Effector memory CD8-positive, alpha-beta T cell (primary cell): ENCODE measurements at regions not wholly inside any gene's neighbourhood (a gene's known extent, or its start where the extent isn't known, plus 50 kb on each side); places are given as distances from the start of the nearest gene placed in this dataset.
"Not testable (repeated sequence)": the region's sequence is repeated elsewhere in the genome, so short reads cannot be mapped to it uniquely, and the experiment has no call there.

Experiments
- ATAC-seq: fragments of 150-1000 bp; cut with Tn5 transposase; replicated peaks from 2 replicates; pipeline ENCODE4 v1.10.0; 2021; ENCODE audit warnings: mild to moderate bottlenecking, moderate library complexity
- DNase-seq, 3 experiments: peaks; one replicate each; pipeline ENCODE4 v3.0.0; 2021
- H3K27ac Mint-ChIP-seq, 2 donors: one replicate each; pipeline ENCODE4 v1.8.0; 2022; ENCODE audit warnings: mild to moderate bottlenecking in 2 of 2, mixed read lengths in 2 of 2, moderate library complexity in 2 of 2
- H3K27me3 Mint-ChIP-seq, 2 donors: one replicate each; pipeline ENCODE4 v1.8.0; 2022; ENCODE audit warnings: mixed read lengths in 2 of 2
- H3K36me3 Mint-ChIP-seq: one replicate; pipeline ENCODE4 v1.8.0; 2022; ENCODE audit warnings: mild to moderate bottlenecking, moderate library complexity, mixed read lengths; ENCODE audit not compliant: insufficient read depth
- H3K4me1 Mint-ChIP-seq, 2 donors: one replicate each; pipeline ENCODE4 v1.8.0; 2022; ENCODE audit warnings: low read depth in 2 of 2, mixed read lengths in 2 of 2
- H3K4me3 Mint-ChIP-seq, 2 donors: one replicate each; pipeline ENCODE4 v1.8.0; 2022; ENCODE audit warnings: mild to moderate bottlenecking in 2 of 2, mixed read lengths in 2 of 2, moderate library complexity in 2 of 2
- H3K9me3 Mint-ChIP-seq, 2 donors: one replicate each; pipeline ENCODE4 v1.8.0; 2022; ENCODE audit warnings: mixed read lengths in 2 of 2

GRCh38 chr2:64730551-64731262, 77.0 kb upstream of the SERTAD2 start:
- Mint-ChIP-seq H3K4me1 (peaks cover 31 to 42% of the 10 kb centered on the region in 2 donors), H3K36me3 (no peaks in the 10 kb centered on the region), H3K27ac (peak overlapping the region; percentile 94 to 97), H3K27me3 (no peaks in the 10 kb centered on the region), H3K9me3 (no peaks in the 10 kb centered on the region), H3K4me3 (peak overlapping the region; percentile 83 to 87)
- DNase-seq (peak in 2 of 3 experiments; percentile 23 to 35), ATAC-seq (peak; percentile 66)

DNA sequence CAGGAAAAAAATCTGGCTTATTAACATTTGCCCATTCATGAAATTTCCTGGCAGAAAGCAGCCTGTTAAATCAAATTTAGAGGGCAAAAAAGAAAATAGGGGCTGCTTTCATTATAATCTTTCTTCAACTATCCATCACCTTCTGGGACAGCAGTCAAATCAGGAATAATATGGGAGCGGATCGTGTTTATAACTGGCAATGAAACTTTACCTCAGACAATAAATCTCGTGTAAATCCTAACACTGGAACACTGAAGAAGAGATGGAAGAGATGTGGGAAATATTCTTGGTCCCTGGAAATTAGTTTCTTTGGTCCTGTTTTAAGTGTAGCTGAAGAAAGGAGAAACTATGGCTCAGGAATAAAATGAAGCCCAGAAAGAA, 77.5 kb upstream of the SERTAD2 start:
- Mint-ChIP-seq H3K9me3 (no peaks in the 10 kb centered on the region), H3K36me3 (no peaks in the 10 kb centered on the region), H3K4me3 (peak overlapping the region; percentile 83 to 87), H3K4me1 (peaks cover 31 to 41% of the 10 kb centered on the region in 2 donors), H3K27me3 (no peaks in the 10 kb centered on the region), H3K27ac (peak overlapping the region; percentile 94 to 97)
- ATAC-seq (no peak), DNase-seq (no peak)

- Mint-ChIP-seq H3K9me3 (no peaks in the 10 kb centered on the region), H3K36me3 (no peaks in the 10 kb centered on the region), H3K4me1 (peaks cover 31 to 36% of the 10 kb centered on the region in 2 donors), H3K27me3 (no peaks in the 10 kb centered on the region), H3K27ac (peak overlapping the region in 1 of 2 donors; percentile 97), H3K4me3 (no peak overlapping the region)
- no peak for DNase-seq
- no peak for ATAC-seq
Observed at GRCh38 chr2:64731746-64732145, 78.0 kb upstream of the SERTAD2 start.

DNA sequence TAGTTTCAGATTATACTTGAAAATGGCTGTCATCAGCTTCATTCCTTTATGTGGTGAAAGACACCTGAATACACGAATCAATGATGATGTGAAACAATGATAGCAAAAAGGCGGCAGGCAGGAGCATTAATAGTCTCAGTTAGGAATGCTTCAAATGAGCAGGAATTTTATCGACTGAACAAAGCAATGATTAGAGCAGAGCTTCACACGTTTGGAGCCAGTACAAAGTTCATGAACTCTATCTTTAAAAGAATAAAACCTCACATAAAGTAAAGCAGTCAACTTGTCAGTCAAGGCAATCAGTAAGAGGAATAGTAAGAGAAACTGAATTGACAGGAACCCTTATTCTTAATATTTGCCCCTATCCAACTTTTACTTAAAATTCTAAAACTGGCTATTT, 78.4 kb upstream of the SERTAD2 start:
- no peak overlapping the region for H3K4me3 Mint-ChIP-seq
- peaks cover 27 to 32% of the 10 kb centered on the region in 2 donors for H3K4me1 Mint-ChIP-seq
- no peaks in the 10 kb centered on the region for H3K27me3 Mint-ChIP-seq
- H3K36me3 Mint-ChIP-seq = no peaks in the 10 kb centered on the region
- ATAC-seq = no peak
- peak overlapping the region in 1 of 2 donors; percentile 97 for H3K27ac Mint-ChIP-seq
- no peaks in the 10 kb centered on the region for H3K9me3 Mint-ChIP-seq
- DNase-seq = no peak

DNA sequence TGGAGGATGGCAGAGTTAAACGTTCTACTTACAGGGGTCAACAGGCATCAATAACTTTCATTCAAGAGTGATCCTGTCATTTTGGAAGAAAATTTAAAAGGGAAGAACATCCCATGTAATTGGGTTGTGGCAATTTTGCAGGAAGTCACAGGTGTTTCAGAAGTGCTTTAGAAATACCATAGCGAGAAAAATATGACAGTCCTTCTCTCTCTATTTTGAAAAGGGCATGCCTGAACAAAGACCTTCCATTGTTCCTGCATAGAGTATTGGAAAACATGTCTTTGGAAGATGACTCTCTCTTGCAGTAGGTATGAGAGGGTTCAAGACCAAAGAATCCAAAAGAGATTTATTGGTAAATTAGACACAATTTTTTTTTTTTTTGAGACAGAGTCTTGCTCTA, 81.8 kb upstream of the SERTAD2 start:
- Mint-ChIP-seq H3K27ac (no peak overlapping the region), H3K4me3 (no peak overlapping the region), H3K36me3 (no peaks in the 10 kb centered on the region), H3K27me3 (no peaks in the 10 kb centered on the region), H3K4me1 (peaks cover 9 to 12% of the 10 kb centered on the region in 2 donors), H3K9me3 (no peaks in the 10 kb centered on the region)
- DNase-seq (no peak), ATAC-seq (no peak)

DNA sequence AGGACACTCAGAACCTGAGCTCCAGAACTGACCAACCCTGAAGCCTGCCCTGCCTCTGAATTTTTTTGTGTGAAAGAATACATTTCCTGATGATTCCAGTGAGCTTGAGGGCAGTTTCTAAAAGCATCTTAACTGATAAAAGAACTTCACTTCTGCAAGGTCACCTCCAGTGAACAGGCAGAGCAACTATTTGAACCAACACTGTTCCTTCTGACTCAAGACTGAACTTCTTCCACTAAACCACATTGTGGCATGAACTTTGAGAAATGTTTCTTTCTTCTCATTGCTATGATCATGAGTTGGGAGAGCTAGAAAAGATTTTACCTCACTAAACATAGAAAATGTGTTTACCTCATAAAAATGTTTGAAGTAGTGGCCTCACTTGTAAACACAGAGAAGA, 83.8 kb upstream of the SERTAD2 start:
- H3K9me3 Mint-ChIP-seq = no peaks in the 10 kb centered on the region
- H3K27ac Mint-ChIP-seq = no peak overlapping the region
- no peak overlapping the region for H3K4me3 Mint-ChIP-seq
- no peaks in the 10 kb centered on the region for H3K36me3 Mint-ChIP-seq
- no peak for DNase-seq
- no peak for ATAC-seq
- no peaks in the 10 kb centered on the region for H3K4me1 Mint-ChIP-seq
- no peaks in the 10 kb centered on the region for H3K27me3 Mint-ChIP-seq

GRCh38 chr2:64738026-64738425, 84.3 kb upstream of the SERTAD2 start:
- no peaks in the 10 kb centered on the region for H3K27me3 Mint-ChIP-seq
- no peak overlapping the region for H3K4me3 Mint-ChIP-seq
- H3K9me3 Mint-ChIP-seq = no peaks in the 10 kb centered on the region
- no peak overlapping the region for H3K27ac Mint-ChIP-seq
- no peak for ATAC-seq
- H3K4me1 Mint-ChIP-seq = no peaks in the 10 kb centered on the region
- no peak for DNase-seq
- no peaks in the 10 kb centered on the region for H3K36me3 Mint-ChIP-seq

- no peaks in the 10 kb centered on the region for H3K9me3 Mint-ChIP-seq
- no peaks in the 10 kb centered on the region for H3K27me3 Mint-ChIP-seq
- H3K27ac Mint-ChIP-seq = no peak overlapping the region
- no peak overlapping the region for H3K4me3 Mint-ChIP-seq
- H3K4me1 Mint-ChIP-seq = no peaks in the 10 kb centered on the region
- ATAC-seq = no peak
- DNase-seq = no peak
- H3K36me3 Mint-ChIP-seq = no peaks in the 10 kb centered on the region
Observed at GRCh38 chr2:64742678-64743077, 89.0 kb upstream of the SERTAD2 start.

DNA sequence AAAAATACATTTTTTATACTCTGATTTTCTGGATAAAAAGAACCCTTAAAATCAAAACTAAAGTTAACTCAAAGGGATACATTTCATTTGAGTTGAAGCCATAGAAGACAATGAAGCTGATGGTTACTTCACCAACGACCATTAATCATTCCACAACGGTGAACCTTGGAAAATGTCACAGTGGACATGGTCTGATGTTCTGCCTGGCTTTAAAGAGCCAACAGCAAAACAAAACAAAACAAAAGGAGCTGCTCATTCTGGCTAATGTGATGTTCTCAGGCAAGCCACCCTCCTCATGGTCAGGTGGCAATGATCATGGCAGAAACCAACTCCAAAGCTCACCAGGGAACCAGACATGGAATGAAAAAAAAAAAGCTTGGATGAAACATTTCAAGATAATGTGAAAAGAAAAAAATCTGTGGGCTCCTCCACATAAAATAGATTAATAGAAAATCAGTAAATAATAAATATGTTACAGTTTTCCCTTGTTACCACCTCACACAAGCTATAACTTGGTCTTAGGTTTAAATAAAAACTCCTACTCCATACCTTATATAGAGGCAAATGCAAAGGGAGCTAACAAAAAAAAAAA, 90.1 kb upstream of the SERTAD2 start:
- no peaks in the 10 kb centered on the region for H3K27me3 Mint-ChIP-seq
- H3K4me1 Mint-ChIP-seq = peaks cover 0 to 4% of the 10 kb centered on the region in 2 donors
- no peak overlapping the region for H3K27ac Mint-ChIP-seq
- ATAC-seq (no peak), DNase-seq (no peak)
- H3K36me3 Mint-ChIP-seq = no peaks in the 10 kb centered on the region
- no peaks in the 10 kb centered on the region for H3K9me3 Mint-ChIP-seq
- no peak overlapping the region for H3K4me3 Mint-ChIP-seq

DNA sequence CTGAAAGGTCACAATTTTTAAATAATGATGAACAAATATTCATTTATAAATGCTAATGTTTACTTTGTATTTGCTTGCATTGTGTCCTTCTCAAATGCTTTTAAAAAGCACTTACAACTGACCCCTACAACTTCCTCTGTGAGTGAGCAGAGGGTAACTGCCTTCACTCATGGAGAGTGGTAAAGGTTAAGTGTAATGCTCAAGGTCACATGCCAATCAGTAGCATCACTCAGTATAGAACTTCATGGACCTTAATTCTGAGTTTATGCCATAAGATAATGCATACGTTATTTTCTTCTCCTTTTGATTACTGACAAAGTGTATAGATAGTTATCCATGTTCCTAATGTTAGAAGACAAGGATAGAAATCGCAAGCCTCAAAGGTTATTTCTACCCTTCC, 91.8 kb upstream of the SERTAD2 start:
- ATAC-seq (no peak), DNase-seq (no peak)
- no peak overlapping the region for H3K4me3 Mint-ChIP-seq
- H3K36me3 Mint-ChIP-seq = peaks cover 4% of the 10 kb centered on the region
- no peak overlapping the region for H3K27ac Mint-ChIP-seq
- H3K4me1 Mint-ChIP-seq = peaks cover 4 to 13% of the 10 kb centered on the region in 2 donors
- no peaks in the 10 kb centered on the region for H3K9me3 Mint-ChIP-seq
- H3K27me3 Mint-ChIP-seq = no peaks in the 10 kb centered on the region

DNA sequence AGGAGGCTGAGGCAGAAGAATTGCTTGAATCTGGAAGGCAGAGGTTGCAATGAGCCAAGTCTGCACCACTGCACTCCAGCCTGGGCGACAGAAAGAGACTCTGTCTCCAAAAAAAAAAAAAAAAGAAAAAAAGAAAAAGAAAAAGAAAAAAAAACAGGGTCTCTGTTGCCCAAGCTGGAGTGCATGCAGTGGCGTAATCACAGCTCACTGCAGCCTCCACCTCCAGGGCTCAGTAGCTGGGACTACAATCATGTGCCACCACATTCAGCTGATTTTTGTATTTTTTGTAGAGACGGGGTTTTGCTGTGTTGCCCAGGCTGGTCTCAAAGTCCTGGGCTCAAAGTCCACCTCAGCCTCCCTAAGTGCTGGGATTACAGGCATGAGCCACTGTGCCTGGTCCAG, 94.0 kb upstream of the SERTAD2 start:
- H3K9me3 Mint-ChIP-seq, DNase-seq, H3K4me3 Mint-ChIP-seq, H3K36me3 Mint-ChIP-seq, ATAC-seq, H3K27ac Mint-ChIP-seq, H3K27me3 Mint-ChIP-seq: not testable (repeated sequence)
- peaks cover 9 to 19% of the 10 kb centered on the region in 2 donors for H3K4me1 Mint-ChIP-seq

- no peak overlapping the region for H3K4me3 Mint-ChIP-seq
- no peaks in the 10 kb centered on the region for H3K9me3 Mint-ChIP-seq
- H3K36me3 Mint-ChIP-seq = peaks cover 5% of the 10 kb centered on the region
- no peaks in the 10 kb centered on the region for H3K27me3 Mint-ChIP-seq
- ATAC-seq (no peak), DNase-seq (no peak)
- peaks cover 9 to 19% of the 10 kb centered on the region in 2 donors for H3K4me1 Mint-ChIP-seq
- no peak overlapping the region for H3K27ac Mint-ChIP-seq
Observed at GRCh38 chr2:64748147-64748546, 94.4 kb upstream of the SERTAD2 start.

DNA sequence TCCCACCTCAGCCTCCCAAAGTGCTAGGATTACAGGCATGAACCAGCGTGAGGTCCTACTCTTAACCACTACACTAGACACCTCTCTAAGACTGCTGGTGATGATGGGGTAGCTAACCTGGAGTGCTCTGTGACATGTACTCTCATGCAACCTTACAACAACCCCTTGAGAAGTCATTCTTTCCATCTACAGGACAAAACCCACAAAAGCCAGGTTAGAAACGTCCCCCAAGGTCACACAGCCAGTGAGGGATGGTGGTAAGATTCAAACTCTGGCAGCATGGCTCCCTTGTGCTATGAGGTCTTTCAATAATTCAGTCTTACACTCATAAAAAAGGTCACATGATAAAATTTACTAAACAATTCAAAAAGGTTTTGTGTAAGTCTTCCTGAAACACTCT, 94.8 kb upstream of the SERTAD2 start:
- ATAC-seq (no peak), DNase-seq (no peak)
- peaks cover 9 to 19% of the 10 kb centered on the region in 2 donors for H3K4me1 Mint-ChIP-seq

GRCh38 chr2:64749446-64749845, 95.7 kb upstream of the SERTAD2 start:
- Mint-ChIP-seq H3K27ac (peak overlapping the region; percentile 89 to 94), H3K36me3 (peaks cover 5% of the 10 kb centered on the region), H3K4me3 (peak overlapping the region; percentile 92 to 95), H3K9me3 (no peaks in the 10 kb centered on the region), H3K4me1 (peaks cover 9 to 19% of the 10 kb centered on the region in 2 donors), H3K27me3 (no peaks in the 10 kb centered on the region)
- no peak for ATAC-seq
- no peak for DNase-seq

More for the DNA sequence above, 94.8 kb upstream of the SERTAD2 start:
- Mint-ChIP-seq H3K36me3 (peaks cover 5% of the 10 kb centered on the region), H3K4me3 (peak overlapping the region in 1 of 2 donors; percentile 92), H3K9me3 (no peaks in the 10 kb centered on the region), H3K27me3 (no peaks in the 10 kb centered on the region), H3K27ac (peak overlapping the region; percentile 55 to 94)
